Stimulated activated CD8-positive, alpha-beta memory T cell treated with anti-CD3 and anti-CD28 coated beads, Interleukin-4, amount 100 ng/mL, for 4 hours (primary cell): ENCODE measurements at regions not wholly inside any gene's neighbourhood (a gene's known extent, or its start where the extent isn't known, plus 50 kb on each side); places are given as distances from the start of the nearest gene placed in this dataset.
"Not testable (repeated sequence)": the region's sequence is repeated elsewhere in the genome, so short reads cannot be mapped to it uniquely, and the experiment has no call there.

Experiments
- DNase-seq, 2 donors: peaks; one replicate each; pipeline ENCODE4 v3.0.0-alpha.2; 2020; ENCODE audit warnings: low read depth in 2 of 2, low spot score in 1 of 2

DNA sequence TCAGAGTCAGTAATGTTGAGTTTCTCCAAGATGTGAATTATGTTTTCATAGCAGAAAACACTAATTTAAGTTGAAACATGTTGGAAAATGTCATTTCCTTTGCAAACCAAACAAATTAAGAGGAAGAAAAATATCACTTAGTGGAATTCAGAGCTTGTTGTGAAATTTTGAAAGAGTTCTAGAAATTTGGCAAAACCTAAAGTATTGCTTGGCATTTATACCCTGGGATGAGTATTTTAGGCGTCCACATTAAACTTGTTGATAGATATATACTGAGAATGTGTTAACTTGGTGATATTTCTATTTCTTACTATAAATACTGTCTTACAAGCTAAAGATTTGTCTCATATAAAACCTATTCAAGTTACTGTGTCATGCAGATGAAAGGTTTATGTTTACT, 335.2 kb downstream of the NSUN3 start:
- DNase-seq: no peak

DNA sequence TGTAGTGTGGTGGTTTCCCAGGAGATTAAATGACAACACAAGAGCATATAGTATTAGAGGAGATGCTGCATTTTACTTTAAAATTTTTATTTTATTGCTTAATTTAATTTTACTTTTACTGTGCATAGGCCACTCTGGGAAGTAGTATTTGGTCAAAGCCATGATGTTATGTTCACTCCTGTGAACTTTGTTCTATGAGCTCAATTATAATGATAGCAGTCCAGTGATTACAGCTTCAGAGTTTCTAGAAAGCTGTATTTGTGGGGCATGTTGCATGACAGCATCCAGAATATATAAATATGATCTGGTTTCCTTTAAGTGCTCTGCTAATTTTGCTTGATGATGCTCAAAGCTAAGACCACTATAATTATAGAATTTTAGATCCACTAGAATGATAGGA, 338.6 kb downstream of the NSUN3 start:
- DNase-seq: no peak

- DNase-seq: no peak
These were observed 339.3 kb downstream of the NSUN3 start for GRCh38 chr3:94402126-94402525.

DNA sequence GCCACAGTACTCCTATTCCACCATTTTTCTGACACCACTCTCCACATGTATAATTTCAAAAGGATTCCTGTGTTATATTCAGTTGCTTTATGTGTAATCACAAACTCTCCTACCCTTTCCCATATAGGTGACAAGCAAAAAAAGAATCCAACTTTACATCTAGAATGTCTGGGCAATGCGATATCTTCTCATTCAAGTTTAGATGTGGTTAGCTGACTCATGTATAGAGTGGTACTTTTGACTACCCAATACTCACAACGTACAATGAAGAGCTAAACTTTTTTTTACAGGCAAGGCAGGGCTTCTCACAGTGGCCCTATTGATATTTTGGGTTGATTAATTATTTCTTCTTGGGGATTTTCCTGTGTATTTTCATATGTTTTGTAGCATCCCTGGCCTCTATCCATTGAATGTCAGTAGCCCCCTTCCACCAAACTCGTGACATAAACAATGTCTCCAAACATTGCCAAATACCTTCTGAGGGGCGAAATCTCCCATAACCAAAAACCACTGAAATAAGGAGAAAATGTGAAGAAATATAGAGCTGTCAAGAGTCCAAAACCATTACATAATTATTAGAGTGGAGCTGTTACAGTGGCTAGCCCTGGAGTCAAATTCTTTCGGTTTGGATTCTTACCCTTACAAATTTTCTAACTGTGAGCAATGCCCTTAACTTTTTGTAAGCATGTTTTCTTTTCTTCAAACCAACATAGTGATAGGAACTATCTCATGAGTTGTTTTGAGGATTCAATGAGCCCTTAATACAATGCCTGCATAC, 342.6 kb downstream of the NSUN3 start:
- no peak for DNase-seq

- DNase-seq: no peak
These were observed 343.7 kb downstream of the NSUN3 start for GRCh38 chr3:94406595-94406994.

- not testable (repeated sequence) for DNase-seq
These were observed 350.1 kb downstream of the NSUN3 start for GRCh38 chr3:94412936-94413335.

- DNase-seq: no peak
These were observed 350.7 kb downstream of the NSUN3 start for GRCh38 chr3:94413336-94414108.

GRCh38 chr3:94414418-94414817, 351.6 kb downstream of the NSUN3 start:
- no peak for DNase-seq

DNA sequence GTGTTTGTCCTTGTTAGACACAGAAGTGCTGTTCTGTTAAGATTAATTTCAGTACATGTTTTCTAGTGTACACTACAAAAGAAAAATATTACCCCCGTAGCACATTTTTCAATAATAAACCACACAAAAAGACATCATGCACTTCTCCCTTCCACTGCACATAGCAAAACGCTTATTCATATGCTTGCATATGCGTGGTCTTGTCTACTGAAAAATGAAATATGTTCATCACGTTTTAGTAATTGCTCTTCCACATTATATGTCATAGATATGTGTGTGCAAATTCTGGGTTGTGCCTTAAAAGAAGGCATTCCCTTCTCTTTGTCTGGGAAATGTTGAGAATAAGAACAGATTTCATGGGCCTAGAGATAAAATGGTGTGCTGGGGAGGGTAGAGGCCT, 353.9 kb downstream of the NSUN3 start:
- no peak for DNase-seq

DNA sequence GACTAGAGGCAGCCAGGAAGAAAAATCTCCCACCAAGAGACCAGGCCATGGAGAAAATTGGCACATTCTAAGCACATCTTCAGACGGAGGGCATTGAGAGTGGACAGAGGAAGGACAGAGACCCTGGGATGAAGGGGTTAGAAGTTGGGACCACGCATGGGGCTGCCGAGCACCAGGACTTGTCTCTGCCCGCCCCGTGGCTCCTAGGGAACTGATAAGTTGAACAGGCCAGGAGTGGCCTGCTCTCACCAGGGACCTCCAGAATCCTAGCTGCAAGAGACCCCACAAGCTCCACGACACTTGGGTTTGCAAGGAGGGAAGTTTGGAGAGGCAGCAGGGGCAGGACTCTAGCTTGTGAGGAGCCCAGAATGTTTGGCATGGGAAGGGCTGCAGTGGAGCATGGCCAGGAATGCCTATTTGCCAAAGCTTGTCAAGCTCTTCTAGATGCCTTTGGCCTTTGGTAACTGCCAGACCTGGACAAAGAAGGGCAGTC, 355.1 kb downstream of the NSUN3 start:
- DNase-seq: no peak

GRCh38 chr3:94420931-94421330, 358.1 kb downstream of the NSUN3 start:
- no peak for DNase-seq

DNA sequence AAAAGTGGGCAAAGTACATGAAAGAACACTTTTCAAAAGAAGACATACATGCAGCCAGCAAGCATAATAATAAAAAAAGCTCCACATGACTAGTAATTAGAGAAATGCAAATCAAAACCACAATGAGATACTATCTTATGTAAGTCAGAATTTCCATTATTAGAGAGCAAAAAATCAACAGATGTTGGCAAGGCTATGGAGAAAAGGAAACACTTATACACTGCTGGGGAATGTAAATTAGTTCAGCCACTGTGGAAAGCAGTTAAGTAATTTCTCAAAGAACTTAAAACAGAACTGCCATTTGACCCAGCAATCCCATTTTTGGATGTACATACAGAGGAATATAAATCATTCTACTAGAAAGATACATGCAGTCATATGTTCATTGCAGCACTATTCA, 360.7 kb downstream of the NSUN3 start:
- no peak for DNase-seq

DNA sequence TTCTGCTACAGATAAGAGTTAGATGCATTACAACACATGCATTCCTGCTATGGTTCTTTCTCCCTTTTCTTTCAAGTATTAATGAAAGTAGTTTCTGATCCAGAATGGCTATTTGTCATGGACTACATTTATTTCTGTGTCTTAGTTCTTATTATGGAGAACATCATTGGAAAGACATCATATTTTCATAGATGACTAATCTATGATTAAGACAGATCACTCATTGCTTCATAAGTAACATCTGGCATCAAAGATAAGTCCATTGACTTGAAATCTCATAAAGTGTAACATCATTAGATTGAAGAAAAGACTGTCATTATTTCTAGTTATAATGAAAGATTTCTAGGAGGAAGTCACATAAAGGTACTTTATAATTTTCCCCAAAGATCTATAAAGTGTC, 366.7 kb downstream of the NSUN3 start:
- no peak for DNase-seq

DNA sequence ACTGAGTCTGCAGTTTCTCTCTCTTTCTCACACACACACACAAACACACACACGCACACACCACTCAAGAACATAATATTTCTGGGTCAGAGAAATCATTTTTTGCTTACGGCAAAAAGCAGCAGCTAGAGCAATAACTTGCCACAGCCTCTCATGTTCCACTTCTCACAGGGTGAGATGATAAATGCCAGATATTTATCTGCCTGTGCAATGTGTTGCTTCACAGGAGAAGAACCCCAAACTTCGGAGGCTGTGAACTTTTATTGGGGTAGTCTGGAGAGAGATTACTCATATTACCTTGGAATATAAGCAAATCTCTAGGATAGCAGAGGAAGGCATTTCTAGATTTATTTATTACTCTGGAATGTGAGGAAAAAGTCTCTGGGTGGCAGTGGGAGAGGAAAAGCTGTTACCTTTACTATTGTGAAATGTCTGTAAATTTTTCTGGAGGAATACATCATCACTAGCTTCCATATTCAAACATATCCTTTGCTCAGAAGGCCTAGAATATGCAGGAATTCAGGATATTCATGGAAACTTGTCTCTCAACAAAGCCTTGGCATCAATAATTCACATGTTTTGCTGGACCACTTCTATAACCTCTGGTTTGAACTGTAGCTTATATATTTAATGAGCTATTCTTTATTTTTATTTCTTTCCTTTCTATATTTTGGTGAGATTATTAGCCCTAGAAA, 369.2 kb downstream of the NSUN3 start:
- no peak for DNase-seq

DNA sequence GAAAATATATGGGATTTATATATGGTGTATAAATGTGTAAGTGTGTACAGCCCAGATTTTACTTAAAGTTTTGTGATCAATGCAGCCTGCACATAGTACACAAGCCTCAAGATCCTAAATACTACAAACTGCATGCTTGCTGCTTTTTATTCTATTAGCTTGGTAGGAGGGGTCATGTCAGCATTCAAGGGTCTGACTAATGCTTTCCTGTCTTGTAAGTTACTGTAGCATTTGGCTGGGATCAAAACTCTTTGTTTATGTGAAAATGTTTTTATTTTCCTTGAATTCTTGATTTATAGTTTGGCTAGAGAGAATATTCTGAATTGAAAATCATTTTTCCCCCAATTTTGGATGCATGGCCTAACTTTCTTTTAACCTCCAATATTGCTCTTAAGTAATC, 370.9 kb downstream of the NSUN3 start:
- no peak for DNase-seq

- no peak for DNase-seq
These were observed 378.1 kb downstream of the NSUN3 start for GRCh38 chr3:94440767-94441493.

GRCh38 chr3:94441494-94441847, 378.6 kb downstream of the NSUN3 start:
- DNase-seq: no peak

- no peak for DNase-seq
These were observed 391.0 kb downstream of the NSUN3 start for GRCh38 chr3:94453864-94454263.

- DNase-seq: no peak
These were observed 396.3 kb downstream of the NSUN3 start for GRCh38 chr3:94459167-94459566.

- no peak for DNase-seq
These were observed 398.1 kb downstream of the NSUN3 start for GRCh38 chr3:94460931-94461330.

DNA sequence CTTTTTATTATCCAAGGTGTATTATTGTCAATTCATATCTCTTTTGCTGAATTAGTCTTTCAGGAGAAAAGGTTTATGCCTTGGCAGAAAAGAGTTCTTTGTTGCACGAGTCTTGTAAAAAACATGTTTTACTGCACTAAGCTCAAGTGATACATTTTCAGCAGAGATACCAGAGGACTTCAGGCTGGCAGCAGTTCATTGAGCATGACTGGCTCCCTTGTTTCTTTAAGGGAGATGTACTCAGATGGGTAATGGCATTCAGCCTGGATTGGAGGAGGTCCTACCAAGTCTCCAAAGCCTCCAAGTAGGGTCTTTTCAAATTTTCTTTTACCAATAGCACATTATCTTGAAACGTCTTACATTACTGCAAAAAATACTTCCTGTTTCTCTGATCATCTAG, 400.1 kb downstream of the NSUN3 start:
- DNase-seq: no peak
